ENCODE measurements at regions not wholly inside any gene's neighbourhood (a gene's known extent, or its start where the extent isn't known, plus 50 kb on each side); places are given as distances from the start of the nearest gene placed in this dataset.

DNA sequence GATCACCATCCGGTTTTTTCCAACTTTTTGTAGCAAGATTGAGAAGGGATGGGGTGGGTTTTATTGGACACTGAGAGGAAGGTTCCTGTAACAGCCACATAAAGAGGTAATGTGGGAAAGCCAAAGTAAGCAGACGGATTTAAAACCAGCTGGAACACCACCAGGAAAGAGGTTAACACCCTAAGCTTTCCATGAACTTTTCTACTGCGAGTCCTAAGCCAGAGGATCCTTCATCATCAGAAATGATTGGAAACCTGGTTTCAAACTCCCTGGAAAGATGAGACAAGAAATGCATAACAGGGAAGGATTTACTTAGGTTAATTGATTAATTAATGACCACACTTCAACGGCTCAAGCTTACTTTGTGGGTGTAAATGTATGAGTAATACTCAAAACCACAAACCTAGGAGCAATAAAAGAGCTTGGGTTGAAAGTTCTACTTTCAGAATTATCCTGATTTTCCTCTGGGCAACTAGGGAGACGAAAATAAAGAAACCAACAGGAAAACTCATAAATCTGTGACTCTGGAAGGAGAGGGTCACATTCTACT lies 91.5 kb downstream of the COX18 start:
- TF ChIP-seq, protein P1, sequence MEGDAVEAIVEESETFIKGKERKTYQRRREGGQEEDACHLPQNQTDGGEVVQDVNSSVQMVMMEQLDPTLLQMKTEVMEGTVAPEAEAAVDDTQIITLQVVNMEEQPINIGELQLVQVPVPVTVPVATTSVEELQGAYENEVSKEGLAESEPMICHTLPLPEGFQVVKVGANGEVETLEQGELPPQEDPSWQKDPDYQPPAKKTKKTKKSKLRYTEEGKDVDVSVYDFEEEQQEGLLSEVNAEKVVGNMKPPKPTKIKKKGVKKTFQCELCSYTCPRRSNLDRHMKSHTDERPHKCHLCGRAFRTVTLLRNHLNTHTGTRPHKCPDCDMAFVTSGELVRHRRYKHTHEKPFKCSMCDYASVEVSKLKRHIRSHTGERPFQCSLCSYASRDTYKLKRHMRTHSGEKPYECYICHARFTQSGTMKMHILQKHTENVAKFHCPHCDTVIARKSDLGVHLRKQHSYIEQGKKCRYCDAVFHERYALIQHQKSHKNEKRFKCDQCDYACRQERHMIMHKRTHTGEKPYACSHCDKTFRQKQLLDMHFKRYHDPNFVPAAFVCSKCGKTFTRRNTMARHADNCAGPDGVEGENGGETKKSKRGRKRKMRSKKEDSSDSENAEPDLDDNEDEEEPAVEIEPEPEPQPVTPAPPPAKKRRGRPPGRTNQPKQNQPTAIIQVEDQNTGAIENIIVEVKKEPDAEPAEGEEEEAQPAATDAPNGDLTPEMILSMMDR (conservative IDR thresholded peaks at IDR 0.05; ENCODE audit: low read depth, low read length), result no peak
- TF ChIP-seq RAD21 (IDR thresholded peaks at IDR 0.05; ENCODE audit: low read length) (no peak), MXI1 (IDR thresholded peaks at IDR 0.05; ENCODE audit: borderline replicate concordance, low read depth, low read length) (no peak), RFX5 (IDR thresholded peaks at IDR 0.05; ENCODE audit: low read depth, low read length) (no peak), POLR2A (IDR thresholded peaks at IDR 0.05; ENCODE audit: low read depth, low read length) (no peak), NFE2L2 (IDR thresholded peaks at IDR 0.05; ENCODE audit: low read depth, low read length) (no peak), SMC3 (IDR thresholded peaks at IDR 0.05; ENCODE audit: low read depth, low read length) (no peak), MAFK (IDR thresholded peaks at IDR 0.05; ENCODE audit: low read depth, low read length) (no peak), FOS (IDR thresholded peaks at IDR 0.05; ENCODE audit: low read depth, low read length) (no peak), BHLHE40 (IDR thresholded peaks at IDR 0.05; ENCODE audit: low read depth, low read length) (no peak)
- TF ChIP-seq, protein P2, sequence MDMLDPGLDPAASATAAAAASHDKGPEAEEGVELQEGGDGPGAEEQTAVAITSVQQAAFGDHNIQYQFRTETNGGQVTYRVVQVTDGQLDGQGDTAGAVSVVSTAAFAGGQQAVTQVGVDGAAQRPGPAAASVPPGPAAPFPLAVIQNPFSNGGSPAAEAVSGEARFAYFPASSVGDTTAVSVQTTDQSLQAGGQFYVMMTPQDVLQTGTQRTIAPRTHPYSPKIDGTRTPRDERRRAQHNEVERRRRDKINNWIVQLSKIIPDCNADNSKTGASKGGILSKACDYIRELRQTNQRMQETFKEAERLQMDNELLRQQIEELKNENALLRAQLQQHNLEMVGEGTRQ (IDR thresholded peaks at IDR 0.05; ENCODE audit: low read depth, low read length), result no peak

Measured in IMR-90 (cell line).